Nephron (organoid): ENCODE measurements at regions not wholly inside any gene's neighbourhood (a gene's known extent, or its start where the extent isn't known, plus 50 kb on each side); places are given as distances from the start of the nearest gene placed in this dataset.
"Not testable (repeated sequence)": the region's sequence is repeated elsewhere in the genome, so short reads cannot be mapped to it uniquely, and the experiment has no call there.

Experiments used
- H3K27ac Mint-ChIP-seq, 3 experiments: 2 replicates each; pipeline ENCODE4 v1.8.0; 2020; ENCODE audit warnings: mixed read lengths in 3 of 3, mild to moderate bottlenecking in 2 of 3, moderate library complexity in 1 of 3
- H3K27me3 Mint-ChIP-seq: 2 replicates; pipeline ENCODE4 v1.8.0; 2021; ENCODE audit warnings: low read depth, mild to moderate bottlenecking, moderate library complexity, mixed read lengths
- H3K36me3 Mint-ChIP-seq: 2 replicates; pipeline ENCODE4 v1.8.0; 2020; ENCODE audit warnings: low read depth, mixed read lengths
- H3K4me1 Mint-ChIP-seq: 2 replicates; pipeline ENCODE4 v1.8.0; 2020; ENCODE audit warnings: mixed read lengths
- H3K4me3 Mint-ChIP-seq, 3 experiments: 2 replicates each; pipeline ENCODE4 v1.8.0; 2020; ENCODE audit warnings: mild to moderate bottlenecking in 3 of 3, mixed read lengths in 3 of 3, moderate library complexity in 2 of 3
- H3K9me3 Mint-ChIP-seq: 2 replicates; pipeline ENCODE4 v1.8.0; 2020; ENCODE audit warnings: mixed read lengths
- CTCF ChIP-seq, 3 experiments: fragments of 200-600 bp; sonication (generic); IDR thresholded peaks; one replicate each; pipeline ENCODE4 v1.5.0; 2021; ENCODE audit warnings: antibody characterized with exemption in 3 of 3; ENCODE audit not compliant: unreplicated experiment in 3 of 3

- H3K27ac Mint-ChIP-seq, H3K27me3 Mint-ChIP-seq, H3K4me1 Mint-ChIP-seq, H3K36me3 Mint-ChIP-seq, H3K4me3 Mint-ChIP-seq, H3K9me3 Mint-ChIP-seq: not testable (repeated sequence)
- peak in 1 of 3 experiments; percentile 13 for TF ChIP-seq CTCF (IDR thresholded peaks at IDR 0.05; ENCODE audit: unreplicated experiment in 3 of 3)
Observed at GRCh38 chr15:22719980-22720379, 66.5 kb upstream of the NIPA1 start.

GRCh38 chr15:22726104-22726503 lies 60.3 kb upstream of the NIPA1 start:
- not testable (repeated sequence) for H3K4me3 Mint-ChIP-seq, H3K36me3 Mint-ChIP-seq, H3K27ac Mint-ChIP-seq, H3K27me3 Mint-ChIP-seq, H3K4me1 Mint-ChIP-seq, H3K9me3 Mint-ChIP-seq

- not testable (repeated sequence) for H3K4me3 Mint-ChIP-seq, H3K9me3 Mint-ChIP-seq, H3K4me1 Mint-ChIP-seq, H3K36me3 Mint-ChIP-seq, H3K27me3 Mint-ChIP-seq, H3K27ac Mint-ChIP-seq
Observed at GRCh38 chr15:22735067-22735466, 51.4 kb upstream of the NIPA1 start.

- no peak overlapping the region for H3K27ac Mint-ChIP-seq
- no peaks in the 10 kb centered on the region for H3K4me1 Mint-ChIP-seq
- H3K36me3 Mint-ChIP-seq, result no peaks in the 10 kb centered on the region
- H3K27me3 Mint-ChIP-seq, result no peaks in the 10 kb centered on the region
- H3K9me3 Mint-ChIP-seq, result no peaks in the 10 kb centered on the region
- no peak for TF ChIP-seq CTCF (IDR thresholded peaks at IDR 0.05; ENCODE audit: unreplicated experiment in 3 of 3)
- no peak overlapping the region for H3K4me3 Mint-ChIP-seq
Observed at GRCh38 chr15:22735781-22736180, 50.7 kb upstream of the NIPA1 start.

GRCh38 chr15:22736200-22736599 lies 50.2 kb upstream of the NIPA1 start:
- H3K9me3 Mint-ChIP-seq, H3K27me3 Mint-ChIP-seq, H3K36me3 Mint-ChIP-seq, H3K4me3 Mint-ChIP-seq, H3K27ac Mint-ChIP-seq, H3K4me1 Mint-ChIP-seq: not testable (repeated sequence)
